HCT116 (cell line): ENCODE measurements at regions not wholly inside any gene's neighbourhood (a gene's known extent, or its start where the extent isn't known, plus 50 kb on each side); places are given as distances from the start of the nearest gene placed in this dataset.

Experiments used
- ATAC-seq: fragments of 200-7000 bp; cut with Tn5 transposase; 2 replicates; pipeline ENCODE4 v1.9.1; 2020; ENCODE audit warnings: mild to moderate bottlenecking, moderate library complexity
- BruUV-seq: library from RNA; stranded (reverse); fragments of 400-500 nt; replicated peaks from 2 replicates; lab custom pipeline; 2021; lab: Mats Ljungman, UMichigan
- CTCF ChIA-PET: fragments of 300-600 bp; sonication (Branson Sonifier 250); formaldehyde crosslinking; loops from one replicate; lab custom pipeline; 2021; ENCODE audit warnings: antibody characterized with exemption; lab: Charles Lee
- POLR2A ChIA-PET: fragments of 300-600, 350-600 bp; sonication (Branson Sonifier 250); formaldehyde crosslinking; loops from one replicate; lab custom pipeline; 2021; ENCODE audit warnings: antibody characterized with exemption; lab: Charles Lee
- RAD21 ChIA-PET, 2 experiments: fragments of 300-600 bp; sonication (Branson Sonifier 250); formaldehyde crosslinking; loops; one replicate each; lab custom pipeline; 2023; ENCODE audit warnings: low total read pairs in 2 of 2; ENCODE audit not compliant: uncharacterized antibody in 2 of 2, unreplicated experiment in 2 of 2, low non-redundant PET in 1 of 2; lab: Charles Lee
- DNase-seq: peaks from one replicate; pipeline ENCODE4 v3.0.0-alpha.2; 2010; ENCODE audit warnings: low read depth, low spot score
- H2AFZ ChIP-seq: fragments of 200-600 bp; shearing (Covaris generic), sonication (generic); 2 replicates; pipeline ENCODE4 v1.6.1; 2017; ENCODE audit warnings: low read depth, mixed run types, mixed read lengths, antibody characterized with exemption, low read length; ENCODE audit not compliant: poor library complexity, severe bottlenecking
- H3K27ac ChIP-seq: 2 replicates; pipeline ENCODE4 v1.5.1; 2012; ENCODE audit warnings: low read depth, low read length
- H3K27me3 ChIP-seq: fragments of 200-600 bp; sonication (generic); 2 replicates; pipeline ENCODE4 v1.6.1; 2016; ENCODE audit warnings: mixed run types, low read length, mixed read lengths; ENCODE audit not compliant: insufficient read depth
- H3K36me3 ChIP-seq, 2 experiments: fragments of 200-500 bp in 1 of 2; fragments of 200-600 bp in 1 of 2; sonication (Bioruptor generic) in 1 of 2; sonication (generic) in 1 of 2; 2 replicates each; pipeline versions ENCODE4 v1.5.1 to v1.6.1; 2014 to 2016; ENCODE audit warnings: low read length in 2 of 2, inconsistent platforms in 1 of 2, mixed read lengths in 1 of 2, mixed run types in 1 of 2; ENCODE audit not compliant: insufficient read depth in 2 of 2, control insufficient read depth in 1 of 2
- H3K4me1 ChIP-seq, 2 experiments: fragments of 200-600 bp in 1 of 2; sonication (generic) in 1 of 2; 2 replicates each; pipeline versions ENCODE4 v1.5.1 to v1.6.1; 2012 to 2017; ENCODE audit warnings: low read length in 2 of 2, inconsistent platforms in 1 of 2, mild to moderate bottlenecking in 1 of 2, mixed read lengths in 1 of 2, mixed run types in 1 of 2, moderate library complexity in 1 of 2; ENCODE audit not compliant: insufficient read depth in 2 of 2, control insufficient read depth in 1 of 2
- H3K4me2 ChIP-seq: fragments of 200-600 bp; sonication (generic); 2 replicates; pipeline ENCODE4 v1.6.1; 2017; ENCODE audit warnings: mixed run types, low read length, mixed read lengths
- H3K4me3 ChIP-seq, 2 experiments: fragments of 200-600 bp in 1 of 2; sonication (generic) in 1 of 2; replicated peaks in 1 of 2; 2 replicates each; pipeline ENCODE4 v1.5.1; 2011 to 2016; ENCODE audit warnings: low read length in 2 of 2, control low read depth in 1 of 2, low read depth in 1 of 2, mild to moderate bottlenecking in 1 of 2, mixed read lengths in 1 of 2, mixed run types in 1 of 2
- H3K79me2 ChIP-seq: fragments of 200-600 bp; sonication (generic); 2 replicates; pipeline ENCODE4 v1.6.1; 2017; ENCODE audit warnings: mild to moderate bottlenecking, mixed run types, low read length, moderate library complexity, mixed read lengths; ENCODE audit not compliant: insufficient read depth
- H3K9ac ChIP-seq: fragments of 200-600 bp; sonication (generic); 2 replicates; pipeline ENCODE4 v1.6.1; 2016; ENCODE audit warnings: low read length, mixed read lengths
- H3K9me2 ChIP-seq: fragments of 200-600 bp; sonication (generic), shearing (Covaris generic); 2 replicates; pipeline ENCODE4 v1.6.1; 2017; ENCODE audit warnings: mixed run types, mild to moderate bottlenecking, moderate library complexity; ENCODE audit not compliant: insufficient read depth
- H3K9me3 ChIP-seq, 2 experiments: fragments of 200-500 bp in 1 of 2; fragments of 200-600 bp in 1 of 2; sonication (Bioruptor generic) in 1 of 2; sonication (generic) in 1 of 2; 2 replicates each; pipeline ENCODE4 v1.6.1; 2014 to 2017; ENCODE audit warnings: low read length in 2 of 2, mixed read lengths in 2 of 2, inconsistent platforms in 1 of 2, low read depth in 1 of 2, mild to moderate bottlenecking in 1 of 2, mixed run types in 1 of 2, moderate library complexity in 1 of 2; ENCODE audit not compliant: control insufficient read depth in 1 of 2, insufficient read depth in 1 of 2
- H4K20me1 ChIP-seq: fragments of 200-600 bp; sonication (generic), shearing (Covaris generic); 2 replicates; pipeline ENCODE4 v1.6.1; 2017; ENCODE audit warnings: mixed run types, mild to moderate bottlenecking, moderate library complexity; ENCODE audit not compliant: insufficient read depth
- CEBPB ChIP-seq: IDR thresholded peaks from 2 replicates; pipeline ENCODE4 v1.6.1; 2012; ENCODE audit warnings: low read depth
- ELF1 ChIP-seq: IDR thresholded peaks from 2 replicates; pipeline ENCODE4 v1.6.1; 2012; ENCODE audit warnings: low read depth, borderline replicate concordance
- EZH2 ChIP-seq: fragments of 200-600 bp; sonication (generic); IDR thresholded peaks from 2 replicates; pipeline ENCODE4 v1.6.1; 2017; ENCODE audit warnings: antibody characterized with exemption, mixed run types
- FOSL1 ChIP-seq: IDR thresholded peaks from 2 replicates; pipeline ENCODE4 v1.6.1; 2012; ENCODE audit warnings: low read depth
- JUND ChIP-seq: IDR thresholded peaks from 2 replicates; pipeline ENCODE4 v1.6.1; 2012
- MAX ChIP-seq: IDR thresholded peaks from 2 replicates; pipeline ENCODE4 v1.6.1; 2012
- POLR2A ChIP-seq: IDR thresholded peaks from 2 replicates; pipeline ENCODE4 v1.7.0; 2011; ENCODE audit warnings: borderline replicate concordance; ENCODE audit not compliant: insufficient read depth, insufficient read length; ENCODE audit errors: extremely low read depth
- RAD21 ChIP-seq: IDR thresholded peaks from 2 replicates; pipeline ENCODE4 v1.6.1; 2012; ENCODE audit warnings: low read depth, mild to moderate bottlenecking
- SIN3A ChIP-seq: IDR thresholded peaks from 2 replicates; pipeline ENCODE4 v1.6.1; 2012; ENCODE audit warnings: low read depth
- SP1 ChIP-seq: IDR thresholded peaks from 2 replicates; pipeline ENCODE4 v1.6.1; 2012; ENCODE audit warnings: low read depth
- SRF ChIP-seq: IDR thresholded peaks from 2 replicates; pipeline ENCODE4 v1.6.1; 2012; ENCODE audit warnings: low read depth
- TCF7L2 ChIP-seq: IDR thresholded peaks from 2 replicates; pipeline ENCODE4 v1.7.0; 2011; ENCODE audit warnings: borderline replicate concordance, inconsistent platforms; ENCODE audit not compliant: insufficient read depth, insufficient read length; ENCODE audit errors: extremely low read depth
- YY1 ChIP-seq: IDR thresholded peaks from 2 replicates; pipeline ENCODE4 v1.6.1; 2011; ENCODE audit warnings: low read length, low read depth, moderate library complexity, mild to moderate bottlenecking; ENCODE audit not compliant: insufficient replicate concordance; ENCODE audit errors: extremely low read depth
- ZBTB33 ChIP-seq: IDR thresholded peaks from 2 replicates; pipeline ENCODE4 v1.6.1; 2011; ENCODE audit warnings: mild to moderate bottlenecking, low read length, moderate library complexity; ENCODE audit not compliant: insufficient replicate concordance; ENCODE audit errors: extremely low read depth
- ZFX ChIP-seq: fragments of 450-650 bp; IDR thresholded peaks from 2 replicates; pipeline ENCODE4 v1.6.1; 2017
- intact Hi-C: fragments of 100-400 bp; cut with micrococcal nuclease; formaldehyde crosslinking; loops from 2 replicates; pipeline ENCODE4 v1.10.0; 2022
- TF ChIP-seq, protein P1 (sequence below), 3 experiments: fragments of 200-600 bp in 1 of 3; sonication (generic) in 1 of 3; IDR thresholded peaks in 2 of 3; conservative IDR thresholded peaks in 1 of 3; 2 replicates each; pipeline ENCODE4 v1.5.1; 2012 to 2017; ENCODE audit warnings: low read depth in 2 of 3, low read length in 2 of 3, antibody characterized with exemption in 1 of 3, borderline replicate concordance in 1 of 3, control low read depth in 1 of 3, mild to moderate bottlenecking in 1 of 3, mixed read lengths in 1 of 3, mixed run types in 1 of 3, moderate library complexity in 1 of 3; ENCODE audit not compliant: insufficient read depth in 1 of 3
- TF ChIP-seq, protein P2 (sequence below): IDR thresholded peaks from 2 replicates; pipeline ENCODE4 v1.6.1; 2012; ENCODE audit warnings: low read depth
- TF ChIP-seq, protein P3 (sequence below): IDR thresholded peaks from 2 replicates; pipeline ENCODE4 v1.6.1; 2012

DNA sequence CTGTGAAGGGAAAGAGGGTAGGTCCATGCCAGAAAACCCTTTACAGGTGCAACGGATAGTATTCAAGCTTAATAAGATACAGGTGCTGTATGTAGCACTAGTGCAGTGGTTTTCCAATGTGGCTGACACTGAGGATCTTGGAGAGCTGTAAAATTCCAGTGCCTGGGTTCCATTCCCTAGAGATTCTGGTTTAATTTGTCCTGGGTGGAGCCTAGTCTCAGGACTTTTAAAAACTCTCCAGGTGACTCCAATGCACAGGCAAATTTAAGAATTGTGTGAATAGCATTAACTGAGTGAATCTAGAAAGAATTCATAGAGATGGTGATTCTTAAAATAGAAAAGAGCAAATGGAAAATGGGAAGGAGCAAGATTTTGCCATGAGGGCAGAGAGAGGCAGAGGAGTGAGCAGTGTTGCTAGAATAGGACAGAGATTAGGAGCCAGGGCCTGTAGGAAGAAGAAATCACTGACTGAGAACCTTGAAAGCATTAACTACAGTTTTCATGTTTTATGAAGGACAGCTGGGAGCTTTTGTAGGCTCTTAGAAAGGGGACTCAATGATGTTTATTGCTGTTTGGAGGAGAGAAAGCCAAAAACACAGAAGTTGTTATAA, 261.8 kb downstream of the DLEU7 start:
- Histone ChIP-seq H3K27me3 (no peaks in the 10 kb centered on the region), H2AFZ (no peak overlapping the region), H3K36me3 (no peaks in the 10 kb centered on the region), H3K4me1 (no peaks in the 10 kb centered on the region), H3K79me2 (no peaks in the 10 kb centered on the region), H3K27ac (no peak overlapping the region), H3K4me2 (no peak overlapping the region), H3K4me3 (no peak overlapping the region), H4K20me1 (no peaks in the 10 kb centered on the region), H3K9ac (no peak overlapping the region), H3K9me2 (no peaks in the 10 kb centered on the region), H3K9me3 (no peaks in the 10 kb centered on the region)
- RAD21 ChIA-PET = no interaction called here
- CTCF ChIA-PET = no interaction called here
- no TSS peak for BruUV-seq
- TF ChIP-seq JUND = no peak
- no peak for TF ChIP-seq FOSL1
- no peak for TF ChIP-seq SIN3A
- TF ChIP-seq, protein P1, sequence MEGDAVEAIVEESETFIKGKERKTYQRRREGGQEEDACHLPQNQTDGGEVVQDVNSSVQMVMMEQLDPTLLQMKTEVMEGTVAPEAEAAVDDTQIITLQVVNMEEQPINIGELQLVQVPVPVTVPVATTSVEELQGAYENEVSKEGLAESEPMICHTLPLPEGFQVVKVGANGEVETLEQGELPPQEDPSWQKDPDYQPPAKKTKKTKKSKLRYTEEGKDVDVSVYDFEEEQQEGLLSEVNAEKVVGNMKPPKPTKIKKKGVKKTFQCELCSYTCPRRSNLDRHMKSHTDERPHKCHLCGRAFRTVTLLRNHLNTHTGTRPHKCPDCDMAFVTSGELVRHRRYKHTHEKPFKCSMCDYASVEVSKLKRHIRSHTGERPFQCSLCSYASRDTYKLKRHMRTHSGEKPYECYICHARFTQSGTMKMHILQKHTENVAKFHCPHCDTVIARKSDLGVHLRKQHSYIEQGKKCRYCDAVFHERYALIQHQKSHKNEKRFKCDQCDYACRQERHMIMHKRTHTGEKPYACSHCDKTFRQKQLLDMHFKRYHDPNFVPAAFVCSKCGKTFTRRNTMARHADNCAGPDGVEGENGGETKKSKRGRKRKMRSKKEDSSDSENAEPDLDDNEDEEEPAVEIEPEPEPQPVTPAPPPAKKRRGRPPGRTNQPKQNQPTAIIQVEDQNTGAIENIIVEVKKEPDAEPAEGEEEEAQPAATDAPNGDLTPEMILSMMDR (IDR thresholded peaks at IDR 0.05 in 2 of 3, conservative IDR thresholded peaks at IDR 0.05 in 1 of 3; ENCODE audit: borderline replicate concordance in 1 of 3, insufficient read depth in 1 of 3, low read depth in 2 of 3, low read length in 2 of 3) = no peak
- TF ChIP-seq ELF1 = no peak
- no peak for TF ChIP-seq MAX
- no peak for TF ChIP-seq EZH2
- TF ChIP-seq, protein P2, sequence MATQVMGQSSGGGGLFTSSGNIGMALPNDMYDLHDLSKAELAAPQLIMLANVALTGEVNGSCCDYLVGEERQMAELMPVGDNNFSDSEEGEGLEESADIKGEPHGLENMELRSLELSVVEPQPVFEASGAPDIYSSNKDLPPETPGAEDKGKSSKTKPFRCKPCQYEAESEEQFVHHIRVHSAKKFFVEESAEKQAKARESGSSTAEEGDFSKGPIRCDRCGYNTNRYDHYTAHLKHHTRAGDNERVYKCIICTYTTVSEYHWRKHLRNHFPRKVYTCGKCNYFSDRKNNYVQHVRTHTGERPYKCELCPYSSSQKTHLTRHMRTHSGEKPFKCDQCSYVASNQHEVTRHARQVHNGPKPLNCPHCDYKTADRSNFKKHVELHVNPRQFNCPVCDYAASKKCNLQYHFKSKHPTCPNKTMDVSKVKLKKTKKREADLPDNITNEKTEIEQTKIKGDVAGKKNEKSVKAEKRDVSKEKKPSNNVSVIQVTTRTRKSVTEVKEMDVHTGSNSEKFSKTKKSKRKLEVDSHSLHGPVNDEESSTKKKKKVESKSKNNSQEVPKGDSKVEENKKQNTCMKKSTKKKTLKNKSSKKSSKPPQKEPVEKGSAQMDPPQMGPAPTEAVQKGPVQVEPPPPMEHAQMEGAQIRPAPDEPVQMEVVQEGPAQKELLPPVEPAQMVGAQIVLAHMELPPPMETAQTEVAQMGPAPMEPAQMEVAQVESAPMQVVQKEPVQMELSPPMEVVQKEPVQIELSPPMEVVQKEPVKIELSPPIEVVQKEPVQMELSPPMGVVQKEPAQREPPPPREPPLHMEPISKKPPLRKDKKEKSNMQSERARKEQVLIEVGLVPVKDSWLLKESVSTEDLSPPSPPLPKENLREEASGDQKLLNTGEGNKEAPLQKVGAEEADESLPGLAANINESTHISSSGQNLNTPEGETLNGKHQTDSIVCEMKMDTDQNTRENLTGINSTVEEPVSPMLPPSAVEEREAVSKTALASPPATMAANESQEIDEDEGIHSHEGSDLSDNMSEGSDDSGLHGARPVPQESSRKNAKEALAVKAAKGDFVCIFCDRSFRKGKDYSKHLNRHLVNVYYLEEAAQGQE = no peak
- TF ChIP-seq SP1 = no peak
- no peak for TF ChIP-seq YY1
- no peak for TF ChIP-seq ZBTB33
- no peak for TF ChIP-seq ZFX
- TF ChIP-seq TCF7L2 = no peak
- TF ChIP-seq, protein P3, sequence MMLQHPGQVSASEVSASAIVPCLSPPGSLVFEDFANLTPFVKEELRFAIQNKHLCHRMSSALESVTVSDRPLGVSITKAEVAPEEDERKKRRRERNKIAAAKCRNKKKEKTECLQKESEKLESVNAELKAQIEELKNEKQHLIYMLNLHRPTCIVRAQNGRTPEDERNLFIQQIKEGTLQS = no peak
- no peak for TF ChIP-seq RAD21
- TF ChIP-seq POLR2A = no peak
- TF ChIP-seq CEBPB = no peak
- no peak for TF ChIP-seq SRF
- POLR2A ChIA-PET = no interaction called here
- intact Hi-C loops = no loop called here
- ATAC-seq (no peak), DNase-seq (no peak)
